ENCODE measurements at regions not wholly inside any gene's neighbourhood (a gene's known extent, or its start where the extent isn't known, plus 50 kb on each side); places are given as distances from the start of the nearest gene placed in this dataset.

- Mint-ChIP-seq H3K4me1 (no peaks in the 10 kb centered on the region), H3K36me3 (ENCODE audit: low read depth) (no peaks in the 10 kb centered on the region), H3K27me3 (peaks cover 15% of the 10 kb centered on the region), H3K27ac (no peak overlapping the region), H3K4me3 (no peak overlapping the region), H3K9me3 (no peaks in the 10 kb centered on the region)
- no peak for DNase-seq
- ATAC-seq (ENCODE audit: low read depth): no peak
- ChIA-PET POLR2A (no interaction called here), CTCF (no interaction called here)
- TF ChIP-seq CTCF (IDR thresholded peaks at IDR 0.05): no peak
- intact Hi-C loops (cut with micrococcal nuclease): no loop called here
Observed at GRCh38 chr5:42015681-42016080, 90.6 kb downstream of the FBXO4 start.

GRCh38 chr5:42020788-42021530 is 95.9 kb downstream of the FBXO4 start:
- Mint-ChIP-seq H3K36me3 (ENCODE audit: low read depth) (no peaks in the 10 kb centered on the region), H3K27me3 (peaks cover 4% of the 10 kb centered on the region), H3K4me1 (no peaks in the 10 kb centered on the region), H3K27ac (no peak overlapping the region), H3K4me3 (no peak overlapping the region), H3K9me3 (peaks cover 3% of the 10 kb centered on the region)
- ATAC-seq (ENCODE audit: low read depth) (no peak), DNase-seq (no peak)
- no peak for TF ChIP-seq CTCF (IDR thresholded peaks at IDR 0.05)
- POLR2A ChIA-PET: no interaction called here
- CTCF ChIA-PET: no interaction called here
- intact Hi-C loops (cut with micrococcal nuclease): no loop called here

GRCh38 chr5:42021923-42022322 is 96.8 kb downstream of the FBXO4 start:
- no peak overlapping the region for H3K27ac Mint-ChIP-seq
- ChIA-PET POLR2A (no interaction called here), CTCF (interaction anchor here (1.2 kb wide), 1 partner anchor 166 kb away, joined by 3 read pairs; no protein-coding TSS in a partner anchor)
- peaks cover 3% of the 10 kb centered on the region for H3K9me3 Mint-ChIP-seq
- no peak for DNase-seq
- no peak for ATAC-seq (ENCODE audit: low read depth)
- intact Hi-C loops (cut with micrococcal nuclease): no loop called here
- TF ChIP-seq CTCF (IDR thresholded peaks at IDR 0.05): no peak
- peaks cover 4% of the 10 kb centered on the region for H3K27me3 Mint-ChIP-seq
- H3K4me3 Mint-ChIP-seq: no peak overlapping the region
- no peaks in the 10 kb centered on the region for H3K4me1 Mint-ChIP-seq
- H3K36me3 Mint-ChIP-seq (ENCODE audit: low read depth): no peaks in the 10 kb centered on the region

- H3K4me1 Mint-ChIP-seq: no peaks in the 10 kb centered on the region
- ChIA-PET CTCF (interaction anchor here (1.2 kb wide), 1 partner anchor 166 kb away, joined by 3 read pairs; no protein-coding TSS in a partner anchor), POLR2A (no interaction called here)
- H3K9me3 Mint-ChIP-seq: peaks cover 3% of the 10 kb centered on the region
- no peaks in the 10 kb centered on the region for H3K36me3 Mint-ChIP-seq (ENCODE audit: low read depth)
- TF ChIP-seq CTCF (IDR thresholded peaks at IDR 0.05): no peak
- ATAC-seq (ENCODE audit: low read depth): no peak
- peaks cover 4% of the 10 kb centered on the region for H3K27me3 Mint-ChIP-seq
- DNase-seq: no peak
- no peak overlapping the region for H3K4me3 Mint-ChIP-seq
- intact Hi-C loops (cut with micrococcal nuclease): no loop called here
- no peak overlapping the region for H3K27ac Mint-ChIP-seq
Observed at GRCh38 chr5:42022383-42022972, 97.4 kb downstream of the FBXO4 start.

GRCh38 chr5:42026446-42026845 is 101.4 kb downstream of the FBXO4 start:
- Mint-ChIP-seq H3K4me3 (no peak overlapping the region), H3K36me3 (ENCODE audit: low read depth) (no peaks in the 10 kb centered on the region), H3K4me1 (no peaks in the 10 kb centered on the region), H3K9me3 (peaks cover 3% of the 10 kb centered on the region), H3K27ac (no peak overlapping the region), H3K27me3 (peaks cover 7% of the 10 kb centered on the region)
- ChIA-PET CTCF (no interaction called here), POLR2A (no interaction called here)
- DNase-seq: no peak
- ATAC-seq (ENCODE audit: low read depth): no peak
- no peak for TF ChIP-seq CTCF (IDR thresholded peaks at IDR 0.05)
- intact Hi-C loops (cut with micrococcal nuclease): no loop called here

Data from activated B cell treated with CpG ODN at 0.5 μM for 24 hours (primary cell).